UCSD-AML1 (cell line): ENCODE measurements at regions not wholly inside any gene's neighbourhood (a gene's known extent, or its start where the extent isn't known, plus 50 kb on each side); places are given as distances from the start of the nearest gene placed in this dataset.
"Not testable (repeated sequence)": the region's sequence is repeated elsewhere in the genome, so short reads cannot be mapped to it uniquely, and the experiment has no call there.

Source experiments
- DNase-seq: peaks from one replicate; lab custom pipeline; 2025; ENCODE audit not compliant: unreplicated experiment; lab: John Stamatoyannopoulos, UW

DNA sequence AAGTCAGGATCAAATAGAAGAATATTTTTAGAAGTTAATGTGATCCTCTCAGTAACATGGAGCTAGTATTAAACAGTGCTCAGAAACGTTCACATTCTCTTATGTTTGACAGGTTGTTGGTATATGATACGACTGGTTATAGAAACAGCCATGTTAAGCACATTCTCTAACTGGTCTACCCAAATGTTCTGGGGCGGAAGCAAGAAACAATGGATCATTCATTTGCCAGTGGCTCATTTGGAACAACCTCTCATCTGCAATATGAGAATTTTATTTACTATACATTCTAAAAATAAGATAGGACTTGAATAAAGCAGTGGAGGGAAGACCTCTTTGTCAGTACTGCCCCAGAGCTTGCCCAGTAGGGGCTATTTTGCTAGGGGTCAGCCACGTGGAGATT is 167.1 kb upstream of the FAM98A start:
- no peak for DNase-seq

DNA sequence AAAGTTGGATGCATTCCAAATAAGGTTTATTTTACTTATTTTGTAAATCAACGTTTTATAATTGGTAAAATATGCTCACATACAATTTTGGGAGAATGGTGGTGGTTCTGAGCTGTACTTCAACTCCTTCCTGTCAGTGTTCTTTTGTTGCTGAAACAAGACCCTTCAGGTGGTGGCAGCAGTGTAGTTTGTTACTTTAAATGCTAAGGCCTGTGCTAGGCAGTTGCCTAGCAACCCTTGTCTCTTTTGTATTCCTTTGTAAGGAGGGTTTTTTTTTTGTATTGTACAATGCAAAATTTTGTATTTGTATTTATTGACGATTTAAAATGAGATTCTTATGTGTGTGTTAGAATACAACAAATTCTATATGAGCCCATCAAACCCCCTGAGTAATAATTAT is 166.0 kb upstream of the FAM98A start:
- no peak for DNase-seq

DNA sequence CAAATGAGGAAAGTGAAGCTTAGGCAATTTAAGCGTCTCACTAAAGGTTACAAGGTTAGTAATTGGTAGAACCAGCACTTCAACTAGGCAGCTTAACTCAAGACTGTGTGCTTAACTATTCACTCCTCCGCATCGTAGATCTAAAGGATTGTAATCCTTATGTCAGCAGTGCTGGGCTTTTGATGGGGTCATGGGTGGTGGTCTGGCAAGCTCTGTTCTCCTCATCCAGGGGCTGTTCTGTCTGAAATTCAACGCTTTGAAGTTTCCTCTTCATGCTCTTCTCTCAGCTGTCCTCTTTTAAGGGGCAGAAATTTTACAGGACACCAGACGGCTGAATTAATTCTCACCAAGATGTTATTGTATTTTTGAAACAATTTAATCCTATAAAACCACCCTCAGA is 165.5 kb upstream of the FAM98A start:
- DNase-seq, result no peak

DNA sequence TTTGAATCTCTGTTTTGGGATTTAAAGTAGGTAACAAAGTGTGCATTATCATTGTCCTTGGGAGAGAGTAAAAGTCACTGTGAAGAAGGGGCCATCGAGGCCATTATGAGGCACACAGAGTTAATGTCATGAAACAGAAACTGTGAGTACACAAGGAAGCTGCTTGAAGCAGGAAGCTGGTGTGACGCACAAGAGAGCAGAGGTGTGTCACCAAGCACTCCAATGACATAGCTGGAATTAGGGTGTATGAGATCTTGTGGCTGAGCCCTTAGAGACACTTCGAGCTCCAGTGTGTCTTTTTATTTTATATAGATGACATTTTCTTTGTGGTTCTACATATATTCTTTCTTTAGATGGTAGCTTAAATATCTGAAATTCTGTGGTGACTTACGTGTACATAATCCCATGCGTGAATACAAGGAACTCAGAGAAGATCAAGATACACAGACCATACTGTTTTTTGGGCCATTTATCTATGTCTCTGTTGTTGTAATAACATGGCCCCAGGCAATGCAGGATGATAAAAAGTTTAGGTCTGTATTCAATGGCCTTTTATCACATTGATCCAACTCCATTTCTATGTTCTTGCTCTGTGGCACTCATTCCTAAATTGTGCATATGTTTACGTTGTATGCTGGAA is 164.7 kb upstream of the FAM98A start:
- DNase-seq, result no peak

DNA sequence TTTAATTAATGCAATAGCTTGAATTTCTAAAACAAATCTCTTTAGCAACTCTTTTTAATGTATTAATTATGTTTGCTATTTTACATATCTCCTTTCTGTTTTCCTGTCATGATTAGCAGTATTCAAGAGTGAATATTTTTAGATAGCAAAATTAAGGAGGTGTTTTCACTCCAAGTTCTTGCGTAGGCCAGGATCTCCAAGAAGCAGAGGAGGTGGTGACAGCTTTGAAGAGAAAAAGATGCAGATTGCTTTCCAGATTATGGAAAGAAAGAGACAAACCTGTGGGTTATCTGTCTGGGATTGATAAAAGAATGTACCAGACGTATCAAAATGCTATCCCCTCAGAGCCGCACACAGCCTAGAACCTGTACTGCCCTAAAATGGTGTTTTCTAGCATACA is 163.5 kb upstream of the FAM98A start:
- DNase-seq, result no peak

DNA sequence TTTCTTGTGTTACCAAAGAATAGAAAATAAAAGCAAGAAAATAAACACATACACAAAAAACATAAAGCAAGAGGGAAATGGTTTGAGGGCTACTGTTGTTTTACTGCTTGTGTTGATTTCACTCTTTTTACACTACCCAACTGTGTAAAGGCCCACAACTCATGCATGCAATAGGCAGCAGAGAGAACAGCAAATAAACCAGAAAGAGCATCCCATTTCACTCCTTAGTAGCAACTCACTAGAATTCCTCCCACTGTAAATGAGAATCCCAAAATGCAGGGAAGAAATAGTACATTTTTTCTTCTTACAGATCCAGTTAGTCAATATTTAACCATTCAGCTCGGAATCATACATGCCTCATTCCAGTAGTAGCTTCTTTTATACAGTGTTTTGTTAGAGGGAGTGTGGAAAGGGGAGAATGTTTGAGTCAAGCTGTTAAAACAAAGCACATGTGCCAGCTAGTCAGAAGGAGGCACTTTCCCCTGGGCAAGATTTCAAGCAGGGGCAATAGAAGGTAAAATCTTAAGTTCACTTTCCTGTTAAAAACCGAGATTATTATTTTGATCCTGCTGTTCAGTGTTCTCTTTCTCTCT is 147.2 kb upstream of the FAM98A start:
- no peak for DNase-seq

DNA sequence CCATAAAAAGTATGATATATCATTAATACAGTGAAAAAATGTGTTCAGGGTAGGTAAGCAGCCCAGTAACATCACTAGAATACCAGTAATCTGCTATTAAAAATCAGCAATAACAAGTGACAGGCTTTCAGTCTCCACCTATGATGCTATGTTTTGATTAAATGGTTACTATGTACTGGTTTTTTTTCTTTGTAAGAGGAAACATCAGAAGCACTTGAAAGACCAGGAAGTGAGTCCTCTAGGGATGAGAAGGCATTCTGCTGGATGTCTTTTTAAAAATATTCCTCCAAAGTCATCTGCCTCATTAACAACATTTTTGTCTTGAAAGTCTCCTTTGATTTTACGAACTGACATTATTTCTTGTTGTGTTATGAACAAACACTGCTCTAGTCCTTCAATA is 136.0 kb upstream of the FAM98A start:
- no peak for DNase-seq

DNA sequence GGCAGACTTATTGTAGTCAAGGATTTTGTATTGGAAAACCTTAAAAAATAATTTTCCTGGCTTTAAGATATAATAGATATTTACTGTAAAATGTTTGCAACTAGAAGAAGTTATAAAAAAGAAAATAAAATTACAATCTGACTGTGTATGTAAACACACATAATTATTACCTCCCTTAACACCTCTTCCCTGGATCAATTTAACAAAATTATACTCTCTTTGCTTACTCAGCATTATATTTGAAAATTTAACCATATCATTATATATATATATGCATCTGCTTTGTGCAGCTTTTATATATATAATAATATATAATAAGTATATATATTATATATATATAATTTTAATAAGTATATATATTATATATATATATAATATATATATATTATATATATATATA is 131.7 kb upstream of the FAM98A start:
- no peak for DNase-seq

DNA sequence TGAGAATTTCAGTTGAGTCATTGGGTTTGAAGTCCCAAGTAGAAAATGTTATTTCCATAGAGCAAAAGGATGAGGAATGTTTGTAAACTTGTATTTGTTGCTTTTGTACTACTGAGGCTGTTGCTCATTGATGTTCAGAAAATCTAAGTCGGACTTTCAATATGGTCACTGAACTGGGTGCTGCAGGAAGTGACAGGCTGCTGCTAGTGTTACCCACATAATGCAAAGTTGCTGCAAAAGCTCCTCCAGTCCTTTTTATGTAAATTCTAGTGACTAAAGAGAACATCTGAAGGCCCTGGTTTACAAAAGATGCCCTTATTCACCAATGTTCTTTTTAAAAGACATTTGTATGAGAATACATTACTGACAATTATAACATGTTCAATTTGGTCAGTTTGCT is 131.1 kb upstream of the FAM98A start:
- no peak for DNase-seq

DNA sequence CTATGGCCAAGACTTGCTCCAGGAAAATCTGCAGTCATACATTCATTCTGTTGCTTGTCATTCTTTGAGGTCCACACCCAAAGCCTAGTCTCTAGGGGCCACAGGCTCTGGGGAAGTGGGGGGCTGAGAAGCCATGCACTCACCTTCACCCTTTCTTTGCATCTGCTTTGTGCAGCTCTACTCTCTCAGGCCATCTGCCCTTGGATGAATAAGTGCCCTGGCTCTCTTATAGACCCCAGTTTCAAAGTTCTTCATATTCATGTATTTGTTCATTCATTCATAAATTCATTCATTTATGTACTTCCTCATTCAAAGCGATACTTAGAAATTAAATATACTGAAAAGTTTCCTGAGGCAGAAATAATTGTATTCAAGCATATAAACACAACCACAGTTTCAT is 130.3 kb upstream of the FAM98A start:
- DNase-seq, result no peak

DNA sequence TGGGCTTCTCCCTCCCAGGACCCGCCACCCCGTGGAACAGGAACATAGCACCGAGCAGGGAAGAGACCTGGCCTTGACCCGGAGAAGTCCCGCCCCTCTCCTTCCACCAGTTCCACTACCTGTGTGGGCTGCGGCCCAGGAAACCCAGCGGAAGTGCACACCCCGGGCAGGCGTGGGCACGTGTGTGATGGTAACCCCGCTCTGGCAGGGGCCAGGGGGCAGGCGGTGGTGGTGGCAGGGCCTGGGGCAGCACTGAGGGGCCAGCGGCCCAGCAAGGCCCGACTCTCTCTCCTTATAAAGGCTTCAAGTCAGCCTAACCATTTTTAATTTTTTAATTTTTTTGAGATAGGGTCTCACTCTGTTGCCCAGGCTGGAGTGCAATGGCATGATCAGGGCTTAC is 129.0 kb upstream of the FAM98A start:
- DNase-seq, result no peak

DNA sequence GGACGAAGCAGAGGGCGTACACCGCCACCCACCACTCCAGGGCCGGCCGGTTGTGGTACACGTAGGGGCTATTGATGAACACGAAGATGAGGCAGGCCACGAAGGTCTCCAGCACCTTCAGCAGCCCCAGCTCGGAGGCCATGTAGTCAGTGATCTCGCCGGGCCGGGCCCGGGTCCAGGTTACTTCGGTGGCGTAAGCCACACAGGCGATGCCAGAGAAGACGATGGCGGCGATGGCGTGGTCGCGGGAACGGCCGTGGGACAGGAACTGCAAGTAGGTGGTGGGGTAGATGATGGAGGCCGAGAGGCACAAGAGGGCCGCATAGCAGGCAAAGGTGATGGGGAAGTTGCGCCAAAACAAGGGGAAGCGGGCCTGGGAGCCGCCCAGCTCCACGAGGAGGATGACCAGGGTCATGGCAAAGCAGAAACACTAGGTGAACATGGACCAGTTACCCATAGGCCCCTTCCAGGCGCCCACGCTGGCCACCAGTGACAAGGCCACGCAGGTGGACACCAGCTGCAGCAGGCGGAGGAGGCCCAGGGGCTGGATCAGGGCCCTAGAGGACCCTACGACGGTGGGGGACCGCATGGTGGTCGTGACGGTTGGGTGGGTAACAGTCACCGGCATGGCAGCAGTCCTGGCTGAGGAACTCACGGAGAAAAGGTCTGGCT is 128.4 kb upstream of the FAM98A start:
- no peak for DNase-seq

DNA sequence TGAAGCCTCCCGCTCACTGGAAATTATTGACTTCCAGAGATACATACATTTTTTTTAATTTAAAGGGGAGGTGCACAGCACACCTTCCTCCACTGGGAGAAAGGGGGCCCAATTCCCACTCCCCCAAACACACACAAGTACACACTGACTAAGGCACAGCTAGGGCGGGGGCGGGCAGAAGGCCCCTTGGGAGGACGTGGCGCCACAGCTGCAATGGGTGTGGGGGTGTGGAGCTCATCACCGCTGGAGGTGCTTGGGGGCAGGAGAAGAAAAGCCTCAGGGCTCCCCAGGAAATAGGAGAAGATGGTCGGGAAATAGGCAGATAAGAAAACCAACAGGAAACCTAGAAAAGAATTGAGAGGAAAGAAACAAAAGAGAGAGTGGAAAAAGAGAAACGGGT is 127.3 kb upstream of the FAM98A start:
- no peak for DNase-seq

DNA sequence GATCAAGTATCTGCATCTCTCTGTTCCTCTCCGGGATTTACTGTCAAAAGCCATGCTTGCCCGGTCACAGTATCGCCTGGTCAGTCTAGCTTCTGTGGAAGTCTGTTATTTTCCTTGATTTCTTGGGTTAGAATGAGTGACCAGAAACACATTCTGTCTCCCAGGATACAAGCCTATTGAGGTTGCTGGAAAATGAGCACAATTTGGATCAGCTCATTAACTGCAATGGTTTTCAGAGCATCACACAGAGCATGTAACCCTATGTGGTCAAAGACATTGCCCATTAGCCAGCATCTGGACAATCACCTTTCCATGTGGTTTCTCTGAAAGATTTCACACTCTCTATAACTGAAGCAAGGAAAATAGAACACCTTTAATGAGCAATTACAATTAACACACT is 124.2 kb upstream of the FAM98A start:
- DNase-seq, result no peak

DNA sequence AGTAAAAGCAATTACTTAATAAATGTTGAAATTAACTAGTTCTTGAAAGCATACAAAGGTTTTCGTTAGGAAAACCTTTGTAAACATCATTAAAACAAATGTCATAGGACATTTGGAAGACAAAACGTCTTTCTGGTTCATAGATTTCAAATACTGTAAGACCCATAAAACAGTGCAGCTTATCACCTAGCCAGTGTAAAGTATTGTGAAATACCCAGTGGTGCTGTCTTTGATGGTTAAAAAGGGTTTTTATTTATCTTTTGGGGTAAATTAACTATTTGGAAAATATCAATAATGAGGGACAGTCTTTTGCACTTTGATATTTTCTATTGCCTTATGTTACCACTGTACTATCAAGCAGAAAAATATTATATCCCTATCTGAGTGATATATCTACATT is 120.0 kb upstream of the FAM98A start:
- DNase-seq, result no peak

DNA sequence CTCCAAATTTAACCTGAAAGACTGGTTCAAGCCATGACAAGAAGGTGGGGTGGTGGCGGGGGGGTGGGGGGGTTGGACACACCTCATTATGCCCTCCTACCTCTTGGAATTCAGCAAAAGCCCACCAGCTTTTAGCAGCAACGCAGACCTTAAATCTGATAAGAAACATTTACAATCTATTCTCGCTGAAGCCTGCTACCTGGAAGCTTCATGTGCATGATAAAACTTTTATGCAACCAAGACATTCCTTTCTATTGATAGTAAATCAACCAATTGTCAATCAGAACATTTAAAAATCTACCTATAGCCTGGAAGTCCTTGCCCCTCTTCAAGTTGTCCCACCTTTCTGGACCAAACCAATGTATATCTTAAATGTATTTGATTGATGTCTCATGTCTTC is 113.6 kb upstream of the FAM98A start:
- no peak for DNase-seq

DNA sequence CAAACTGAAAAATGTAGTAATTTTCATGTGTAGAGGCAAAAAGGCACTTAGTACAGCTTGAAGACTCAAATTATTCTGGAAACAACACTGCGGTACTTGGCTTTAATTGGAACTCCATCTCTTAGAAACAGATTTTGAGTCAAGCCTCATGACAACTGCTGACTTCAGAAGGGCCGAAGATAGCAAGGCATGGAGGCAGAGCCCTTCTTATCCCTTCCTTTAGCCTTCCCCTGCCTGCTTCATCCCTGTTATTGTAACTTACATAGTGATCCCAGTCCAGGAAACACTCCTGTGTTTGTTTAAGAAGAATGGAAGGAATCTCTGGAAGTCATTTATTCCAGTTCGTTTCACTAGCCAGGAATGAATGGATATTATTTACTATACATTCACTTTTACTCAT is 110.9 kb upstream of the FAM98A start:
- DNase-seq, result no peak

DNA sequence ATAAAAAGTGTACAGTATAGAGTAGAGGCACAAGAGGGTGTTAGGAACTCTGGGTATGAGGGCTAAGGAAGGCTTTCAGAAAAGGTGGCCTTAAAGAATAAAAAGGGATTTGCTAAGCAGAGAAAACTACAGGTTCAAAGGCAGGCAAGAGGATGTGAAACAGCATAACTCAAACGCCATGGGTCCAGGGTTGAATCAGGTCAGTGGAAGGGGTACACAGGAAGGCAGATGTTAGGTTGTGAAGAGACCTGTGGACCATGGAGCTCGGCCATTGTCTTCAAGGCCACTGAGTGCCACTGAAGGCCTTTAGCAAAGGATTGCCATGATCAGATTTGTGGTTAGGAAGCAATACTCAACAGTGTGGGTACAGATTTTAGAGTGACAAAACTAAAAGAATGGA is 108.2 kb upstream of the FAM98A start:
- no peak for DNase-seq

DNA sequence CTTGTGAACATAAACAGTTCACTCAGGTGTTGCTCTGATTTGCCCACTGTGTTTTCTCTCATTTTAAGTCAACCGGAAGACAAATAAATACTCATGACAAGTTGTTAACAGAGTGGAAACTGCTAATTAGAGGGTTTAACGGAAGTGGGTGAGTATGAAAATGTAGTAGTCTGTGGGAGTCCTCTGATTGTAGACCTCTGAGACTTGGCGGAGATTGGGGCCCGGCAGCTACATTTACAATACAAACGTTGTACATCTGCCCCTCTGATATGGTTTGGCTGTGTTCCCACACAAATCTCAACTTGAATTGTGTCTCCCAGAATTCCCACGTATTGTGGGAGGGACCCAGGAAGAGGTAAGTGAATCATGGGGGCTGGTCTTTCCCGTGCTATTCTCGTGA is 107.3 kb upstream of the FAM98A start:
- DNase-seq, result no peak

DNA sequence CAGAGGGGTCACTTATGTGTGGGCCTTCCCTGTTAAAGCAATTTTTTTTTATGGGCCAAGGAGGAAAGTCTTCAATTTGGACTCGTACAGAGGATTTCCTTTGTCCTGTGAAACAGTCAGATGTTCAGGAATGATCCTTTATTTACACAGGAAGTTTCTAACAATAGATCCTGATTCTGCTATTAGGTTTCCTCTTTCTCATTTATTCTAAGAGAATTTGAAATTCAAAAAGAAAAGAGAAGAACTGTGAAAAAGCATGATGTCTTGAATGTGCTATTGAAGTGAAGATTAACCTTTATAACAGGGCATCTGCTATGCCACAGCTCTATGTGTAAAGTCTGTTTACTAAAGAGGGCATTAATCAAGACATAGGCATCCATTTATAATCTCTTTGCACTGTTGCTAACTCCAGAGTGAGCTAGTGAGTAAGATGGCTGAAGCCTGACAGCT is 105.3 kb upstream of the FAM98A start:
- no peak for DNase-seq

DNA sequence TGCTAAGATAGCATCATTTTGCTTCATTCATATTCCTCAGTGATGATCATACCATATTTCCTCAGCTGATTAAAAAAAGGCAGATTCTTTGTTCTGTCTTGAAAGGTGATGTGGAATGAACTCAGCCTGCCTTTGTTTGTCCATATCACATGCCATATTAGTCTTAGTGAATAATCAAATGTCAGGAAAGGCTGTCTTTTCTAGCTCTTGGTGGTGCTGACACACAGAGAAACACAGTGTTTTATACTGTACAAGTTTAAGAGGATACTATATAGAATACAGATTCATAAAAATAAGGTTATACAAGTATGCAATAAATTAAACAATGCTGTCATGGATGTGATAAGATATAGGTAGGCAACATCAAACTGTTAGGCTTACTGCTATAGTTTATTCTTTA is 97.1 kb upstream of the FAM98A start:
- DNase-seq, result no peak

DNA sequence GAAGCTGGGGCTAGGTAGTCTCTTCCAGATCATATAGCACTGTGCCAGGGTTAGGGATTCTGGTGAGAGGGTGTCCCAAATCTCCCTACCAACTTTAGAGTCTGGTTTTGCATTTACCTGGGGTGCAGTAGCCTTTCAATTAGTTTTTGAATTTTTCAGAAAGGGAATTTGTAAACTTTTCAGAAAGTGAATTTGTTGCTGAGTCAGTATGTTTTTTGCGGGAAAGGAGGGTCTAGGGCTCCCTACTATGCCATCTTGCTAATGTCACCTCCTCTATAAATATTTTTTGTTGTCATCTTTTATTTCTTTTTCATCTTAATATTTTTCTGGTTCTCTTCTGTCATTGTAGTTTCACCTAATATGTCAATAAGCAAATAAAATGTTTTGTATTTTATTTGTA is 95.8 kb upstream of the FAM98A start:
- no peak for DNase-seq

DNA sequence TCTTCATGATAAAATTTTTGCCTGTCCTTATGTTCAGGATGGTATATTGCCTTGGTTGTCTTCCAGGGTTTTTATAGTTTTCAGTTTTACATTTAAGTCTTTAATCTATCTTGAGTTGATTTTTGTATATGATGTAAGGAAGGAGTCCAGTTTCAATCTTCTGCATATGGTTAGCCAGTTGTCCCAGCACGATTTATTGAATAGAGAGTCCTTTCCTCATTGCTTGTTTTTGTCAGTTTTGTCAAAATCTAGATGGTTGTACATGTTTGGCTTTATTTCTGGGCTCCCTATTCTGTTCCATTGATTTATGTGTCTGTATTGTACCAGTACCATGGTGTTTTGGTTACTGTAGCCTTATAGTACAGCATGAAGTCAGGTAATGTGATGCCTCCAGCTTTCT is 91.6 kb upstream of the FAM98A start:
- DNase-seq, result not testable (repeated sequence)
